ENCODE measurements at regions not wholly inside any gene's neighbourhood (a gene's known extent, or its start where the extent isn't known, plus 50 kb on each side); places are given as distances from the start of the nearest gene placed in this dataset.

GRCh38 chr5:111950660-111951059 lies 193.7 kb upstream of the NREP start:
- no peak for TF ChIP-seq CTCF (IDR thresholded peaks at IDR 0.05)
- TF ChIP-seq POLR2A (IDR thresholded peaks at IDR 0.05), result no peak

Measured in prostate gland (tissue), 2 donors.